H1 (cell line): ENCODE measurements at regions not wholly inside any gene's neighbourhood (a gene's known extent, or its start where the extent isn't known, plus 50 kb on each side); places are given as distances from the start of the nearest gene placed in this dataset.

Experiments used
- CTCF ChIA-PET: fragments of 300-600 bp; sonication (Branson Sonifier 250); formaldehyde crosslinking; loops from one replicate; lab custom pipeline; 2021; ENCODE audit not compliant: partially characterized antibody; lab: Charles Lee
- POLR2A ChIA-PET: fragments of 300-600 bp; sonication (Branson Sonifier 250); formaldehyde crosslinking; loops from one replicate; lab custom pipeline; 2021; ENCODE audit warnings: inconsistent platforms; ENCODE audit not compliant: partially characterized antibody; lab: Charles Lee
- DNase-seq, 2 experiments: peaks; one replicate each; pipeline versions ENCODE4 v3.0.0 to v3.0.0-alpha.2; 2010 to 2022; ENCODE audit warnings: low spot score in 2 of 2, low read depth in 1 of 2, mixed read lengths in 1 of 2
- FAIRE-seq: peaks from 2 replicates; lab custom pipeline; 2011; peaks lifted over from hg19 to GRCh38; lab: Jason Lieb, UNC
- H2AFZ ChIP-seq: 2 replicates; pipeline ENCODE4 v1.8.1; 2012; ENCODE audit warnings: low read length, inconsistent platforms
- H2AK5ac ChIP-seq: 2 replicates; pipeline ENCODE4 v1.6.1; 2013; ENCODE audit warnings: low read depth, low read length
- H2BK120ac ChIP-seq: replicated peaks from 2 replicates; pipeline ENCODE3; 2013; ENCODE audit warnings: low read depth, low read length, inconsistent platforms
- H2BK12ac ChIP-seq: 2 replicates; pipeline ENCODE4 v1.6.1; 2013; ENCODE audit warnings: low read depth, low read length
- H2BK15ac ChIP-seq: 2 replicates; pipeline ENCODE4 v1.6.1; 2013; ENCODE audit warnings: low read length
- H2BK20ac ChIP-seq: 2 replicates; pipeline ENCODE4 v1.6.1; 2013; ENCODE audit warnings: low read length
- H2BK5ac ChIP-seq: 2 replicates; pipeline ENCODE4 v1.6.1; 2013; ENCODE audit warnings: low read depth, low read length
- H3K14ac ChIP-seq: 2 replicates; pipeline ENCODE4 v1.6.1; 2013; ENCODE audit warnings: inconsistent platforms; ENCODE audit not compliant: insufficient read length
- H3K18ac ChIP-seq: 2 replicates; pipeline ENCODE4 v1.6.1; 2013; ENCODE audit warnings: low read length; ENCODE audit errors: extremely low read depth
- H3K23ac ChIP-seq: 2 replicates; pipeline ENCODE4 v1.6.1; 2013; ENCODE audit warnings: inconsistent platforms; ENCODE audit not compliant: insufficient read length
- H3K23me2 ChIP-seq: 2 replicates; pipeline ENCODE4 v1.6.1; 2013; ENCODE audit warnings: low read depth, low read length
- H3K27ac ChIP-seq: 2 replicates; pipeline ENCODE4 v1.6.1; 2011; ENCODE audit warnings: low read depth, low read length, inconsistent platforms
- H3K27me3 ChIP-seq, 4 experiments: replicated peaks in 1 of 4; 1 replicate in 1 of 4; 2 replicates in 3 of 4; pipeline versions ENCODE4 v1.6.1 to v1.8.1; 2011 to 2013; ENCODE audit warnings: low read length in 3 of 4, mild to moderate bottlenecking in 3 of 4, inconsistent platforms in 2 of 4, mixed read lengths in 2 of 4, moderate library complexity in 1 of 4; ENCODE audit not compliant: control insufficient read depth in 3 of 4, insufficient read depth in 3 of 4; ENCODE audit errors: extremely low read depth in 1 of 4
- H3K36me3 ChIP-seq, 4 experiments: 2 replicates each; pipeline versions ENCODE4 v1.6.1 to v1.8.1; 2011 to 2013; ENCODE audit warnings: mild to moderate bottlenecking in 4 of 4, low read length in 3 of 4, moderate library complexity in 2 of 4, control low read depth in 1 of 4, inconsistent platforms in 1 of 4; ENCODE audit not compliant: insufficient read depth in 4 of 4, control insufficient read depth in 2 of 4
- H3K4ac ChIP-seq: replicated peaks from 2 replicates; pipeline ENCODE3; 2013; ENCODE audit warnings: low read length, low read depth, mixed read lengths, inconsistent platforms; ENCODE audit not compliant: insufficient read length
- H3K4me1 ChIP-seq, 4 experiments: replicated peaks in 1 of 4; 1 replicate in 1 of 4; 2 replicates in 3 of 4; pipeline versions ENCODE4 v1.6.1 to v1.8.1; 2011 to 2013; ENCODE audit warnings: low read length in 3 of 4, inconsistent platforms in 2 of 4, mixed read lengths in 1 of 4; ENCODE audit not compliant: insufficient read depth in 4 of 4, control insufficient read depth in 3 of 4
- H3K4me2 ChIP-seq, 2 experiments: 2 replicates each; pipeline versions ENCODE4 v1.6.1 to v1.8.1; 2011 to 2013; ENCODE audit warnings: low read depth in 2 of 2, low read length in 2 of 2, control low read depth in 1 of 2, inconsistent platforms in 1 of 2, mild to moderate bottlenecking in 1 of 2; ENCODE audit not compliant: insufficient read depth in 1 of 2
- H3K4me3 ChIP-seq, 4 experiments: fragments of 200-600, 300-600 bp in 1 of 4; sonication (generic), shearing (Covaris generic), sonication (Bioruptor Twin) in 1 of 4; 2 replicates each; pipeline versions ENCODE4 v1.5.1 to v1.8.1; 2011 to 2016; ENCODE audit warnings: low read length in 4 of 4, low read depth in 3 of 4, control low read depth in 2 of 4, inconsistent platforms in 2 of 4, mild to moderate bottlenecking in 2 of 4, mixed read lengths in 1 of 4, moderate library complexity in 1 of 4; ENCODE audit not compliant: insufficient read depth in 2 of 4; ENCODE audit errors: extremely low read depth in 1 of 4
- H3K56ac ChIP-seq: replicated peaks from 2 replicates; pipeline ENCODE3; 2013; ENCODE audit warnings: low read depth, mild to moderate bottlenecking, mixed read lengths, low read length, inconsistent platforms; ENCODE audit not compliant: insufficient read length
- H3K79me1 ChIP-seq: 2 replicates; pipeline ENCODE4 v1.6.1; 2013; ENCODE audit warnings: low read depth, low read length, control low read depth
- H3K79me2 ChIP-seq, 2 experiments: 2 replicates each; pipeline versions ENCODE4 v1.6.1 to v1.8.1; 2012 to 2013; ENCODE audit warnings: low read length in 2 of 2, mild to moderate bottlenecking in 2 of 2, inconsistent platforms in 1 of 2; ENCODE audit not compliant: insufficient read depth in 2 of 2, control insufficient read depth in 1 of 2
- H3K9ac ChIP-seq, 4 experiments: replicated peaks in 1 of 4; 1 replicate in 1 of 4; 2 replicates in 3 of 4; pipeline versions ENCODE4 v1.6.1 to v1.8.1; 2011 to 2013; ENCODE audit warnings: low read depth in 3 of 4, low read length in 3 of 4, control low read depth in 2 of 4, mild to moderate bottlenecking in 2 of 4, moderate library complexity in 2 of 4, inconsistent platforms in 1 of 4; ENCODE audit errors: extremely low read depth in 1 of 4
- H3K9me3 ChIP-seq, 2 experiments: 2 replicates each; pipeline versions ENCODE4 v1.6.1 to v1.8.1; 2012 to 2013; ENCODE audit warnings: mild to moderate bottlenecking in 2 of 2, moderate library complexity in 2 of 2, control low read depth in 1 of 2, inconsistent platforms in 1 of 2, low read depth in 1 of 2, low read length in 1 of 2, mixed read lengths in 1 of 2; ENCODE audit not compliant: insufficient read depth in 2 of 2
- H4K20me1 ChIP-seq, 2 experiments: replicated peaks in 1 of 2; 2 replicates each; pipeline versions ENCODE3 to v1.8.1; 2011 to 2013; ENCODE audit warnings: inconsistent platforms in 2 of 2, low read length in 2 of 2, mild to moderate bottlenecking in 1 of 2; ENCODE audit not compliant: insufficient read depth in 2 of 2, control insufficient read depth in 1 of 2
- H4K5ac ChIP-seq: 2 replicates; pipeline ENCODE4 v1.6.1; 2013; ENCODE audit warnings: low read length, low read depth, mixed read lengths, inconsistent platforms; ENCODE audit not compliant: insufficient read length
- H4K8ac ChIP-seq: 2 replicates; pipeline ENCODE4 v1.8.0; 2013; ENCODE audit warnings: mild to moderate bottlenecking, moderate library complexity, low read length, inconsistent platforms; ENCODE audit not compliant: insufficient read depth; ENCODE audit errors: extremely low read depth
- H4K91ac ChIP-seq: replicated peaks from 2 replicates; pipeline ENCODE3; 2013; ENCODE audit warnings: low read length, mixed read lengths, inconsistent platforms; ENCODE audit not compliant: insufficient read length
- CBX5 ChIP-seq: fragments of 300-800, 300-1000 bp; sonication (generic); IDR thresholded peaks from 2 replicates; pipeline ENCODE4 v1.7.1; 2016; ENCODE audit warnings: antibody characterized with exemption, low read length, low read depth
- CHD1 ChIP-seq: IDR thresholded peaks from 2 replicates; pipeline ENCODE4 v1.6.1; 2012; ENCODE audit warnings: low read depth, low read length, improper control_type of control experiment
- CREB1 ChIP-seq: IDR thresholded peaks from 2 replicates; pipeline ENCODE4 v1.6.1; 2012; ENCODE audit warnings: inconsistent platforms
- GABPA ChIP-seq: IDR thresholded peaks from 2 replicates; pipeline ENCODE4 v1.6.1; 2011; ENCODE audit warnings: mild to moderate bottlenecking, low read length, moderate library complexity, borderline replicate concordance; ENCODE audit not compliant: insufficient read depth
- NRF1 ChIP-seq: IDR thresholded peaks from 2 replicates; pipeline ENCODE4 v1.6.1; 2011; ENCODE audit warnings: mild to moderate bottlenecking, low read depth, low read length, improper control_type of control experiment
- RNF2 ChIP-seq: fragments of 200-900, 300-1000 bp; sonication (generic); IDR thresholded peaks from 2 replicates; pipeline ENCODE4 v1.7.1; 2016; ENCODE audit warnings: borderline replicate concordance, low read depth, mild to moderate bottlenecking, antibody characterized with exemption, low read length; ENCODE audit not compliant: poor library complexity, severe bottlenecking; ENCODE audit errors: missing control alignments
- RXRA ChIP-seq: IDR thresholded peaks from 2 replicates; pipeline ENCODE4 v1.6.1; 2011; ENCODE audit warnings: low read depth, mild to moderate bottlenecking, low read length, moderate library complexity; ENCODE audit not compliant: insufficient read depth
- SP2 ChIP-seq: IDR thresholded peaks from 2 replicates; pipeline ENCODE4 v1.6.1; 2012; ENCODE audit warnings: mild to moderate bottlenecking, low read length, inconsistent platforms
- SRF ChIP-seq: IDR thresholded peaks from 2 replicates; pipeline ENCODE4 v1.6.1; 2011; ENCODE audit warnings: mild to moderate bottlenecking, low read depth, low read length, moderate library complexity
- TAF1 ChIP-seq: IDR thresholded peaks from 2 replicates; pipeline ENCODE4 v1.6.1; 2011; ENCODE audit warnings: mild to moderate bottlenecking, low read depth, low read length
- TAF7 ChIP-seq: optimal IDR thresholded peaks from 2 replicates; pipeline ENCODE3; 2011; ENCODE audit warnings: low read depth, mild to moderate bottlenecking, inconsistent platforms, low read length, moderate library complexity, borderline replicate concordance
- TCF12 ChIP-seq: IDR thresholded peaks from 2 replicates; pipeline ENCODE4 v1.6.1; 2011; ENCODE audit warnings: low read depth, mild to moderate bottlenecking, low read length
- WGBS, 2 experiments: shearing (Covaris generic) in 1 of 2; methylation state at CpG; one replicate each; pipeline versions ENCODE4 v1.1.6 to v1.1.7; 2013 to 2015; ENCODE audit warnings: low lambda C conversion rate in 2 of 2, mixed read lengths in 2 of 2, inconsistent platforms in 1 of 2, low coverage in 1 of 2, missing lambda C conversion rate in 1 of 2; ENCODE audit not compliant: insufficient replicate concordance in 2 of 2, insufficient coverage in 1 of 2, insufficient read length in 1 of 2; ENCODE audit errors: extremely low coverage in 1 of 2, missing lambda C conversion rate in 1 of 2; 5-methylcytosine and 5-hydroxymethylcytosine counted together
- TF ChIP-seq, protein P1 (sequence below), 3 experiments: IDR thresholded peaks; 1 replicate in 2 of 3; 2 replicates in 1 of 3; pipeline versions ENCODE4 v1.5.1 to v1.6.1; 2011; ENCODE audit warnings: low read length in 3 of 3, mild to moderate bottlenecking in 3 of 3, inconsistent platforms in 2 of 3, low read depth in 1 of 3, moderate library complexity in 1 of 3; ENCODE audit not compliant: insufficient read depth in 1 of 3; ENCODE audit errors: control extremely low read depth in 1 of 3

DNA sequence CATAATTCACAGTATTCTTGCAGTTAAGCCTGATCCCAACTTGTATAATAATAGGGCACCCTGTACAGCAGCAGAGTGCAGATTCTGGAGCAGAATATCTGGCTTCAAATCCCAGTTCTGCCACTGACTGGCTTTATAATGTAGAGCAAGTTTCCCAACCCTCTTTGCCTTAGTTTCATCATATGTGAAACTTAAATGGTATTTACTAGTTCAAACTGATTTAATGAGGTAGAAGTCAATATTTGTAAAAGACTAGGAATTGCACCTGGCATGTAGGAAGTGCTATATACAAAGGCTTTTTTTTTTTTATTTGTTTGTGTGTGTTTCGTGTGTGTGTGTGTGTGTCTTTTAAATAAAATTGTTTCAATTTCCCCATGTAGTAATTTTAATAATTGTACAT lies 125.9 kb downstream of the CCER1 start:
- H3K14ac ChIP-seq = no peak overlapping the region
- no peak overlapping the region for H4K8ac ChIP-seq
- H3K9ac ChIP-seq = no peak overlapping the region
- WGBS, 2 experiments = 13% methylated on average over 1 of the region's 1 CpG; no CpG with 5 or more reads in 1 of the 2 experiments
- no peak overlapping the region for H3K23ac ChIP-seq
- no peaks in the 10 kb centered on the region for H3K79me2 ChIP-seq
- no peak overlapping the region for H2AK5ac ChIP-seq
- CTCF ChIA-PET = interaction anchor here (0.9 kb wide), 1 partner anchor 25 kb away, joined by 3 read pairs; no protein-coding TSS in a partner anchor
- H3K4me3 ChIP-seq = no peak overlapping the region
- no peak overlapping the region for H3K4me2 ChIP-seq
- H2AFZ ChIP-seq = no peak overlapping the region
- H2BK20ac ChIP-seq = no peak overlapping the region
- no peak overlapping the region for H2BK15ac ChIP-seq
- peaks cover 0 to under 1% of the 10 kb centered on the region in 2 experiments; a peak in 1 of 4 replicates for H3K9me3 ChIP-seq
- no peak overlapping the region for H3K56ac ChIP-seq
- H2BK120ac ChIP-seq = no peak overlapping the region
- no peaks in the 10 kb centered on the region; the same call in 1 of the 2 replicates for H3K23me2 ChIP-seq
- DNase-seq (no peak), FAIRE-seq (no peak)
- no peak overlapping the region for H4K91ac ChIP-seq
- H3K27ac ChIP-seq = no peak overlapping the region
- H3K18ac ChIP-seq = no peak overlapping the region
- H2BK5ac ChIP-seq = no peak overlapping the region
- H2BK12ac ChIP-seq = no peak overlapping the region
- no peaks in the 10 kb centered on the region for H4K20me1 ChIP-seq
- H3K79me1 ChIP-seq = no peaks in the 10 kb centered on the region
- no peak overlapping the region for H4K5ac ChIP-seq
- no peaks in the 10 kb centered on the region for H3K4me1 ChIP-seq
- no peaks in the 10 kb centered on the region for H3K27me3 ChIP-seq
- no peaks in the 10 kb centered on the region for H3K36me3 ChIP-seq
- H3K4ac ChIP-seq = no peak overlapping the region
- POLR2A ChIA-PET = no interaction called here
- TF ChIP-seq RXRA = no peak
- TF ChIP-seq, protein P1, sequence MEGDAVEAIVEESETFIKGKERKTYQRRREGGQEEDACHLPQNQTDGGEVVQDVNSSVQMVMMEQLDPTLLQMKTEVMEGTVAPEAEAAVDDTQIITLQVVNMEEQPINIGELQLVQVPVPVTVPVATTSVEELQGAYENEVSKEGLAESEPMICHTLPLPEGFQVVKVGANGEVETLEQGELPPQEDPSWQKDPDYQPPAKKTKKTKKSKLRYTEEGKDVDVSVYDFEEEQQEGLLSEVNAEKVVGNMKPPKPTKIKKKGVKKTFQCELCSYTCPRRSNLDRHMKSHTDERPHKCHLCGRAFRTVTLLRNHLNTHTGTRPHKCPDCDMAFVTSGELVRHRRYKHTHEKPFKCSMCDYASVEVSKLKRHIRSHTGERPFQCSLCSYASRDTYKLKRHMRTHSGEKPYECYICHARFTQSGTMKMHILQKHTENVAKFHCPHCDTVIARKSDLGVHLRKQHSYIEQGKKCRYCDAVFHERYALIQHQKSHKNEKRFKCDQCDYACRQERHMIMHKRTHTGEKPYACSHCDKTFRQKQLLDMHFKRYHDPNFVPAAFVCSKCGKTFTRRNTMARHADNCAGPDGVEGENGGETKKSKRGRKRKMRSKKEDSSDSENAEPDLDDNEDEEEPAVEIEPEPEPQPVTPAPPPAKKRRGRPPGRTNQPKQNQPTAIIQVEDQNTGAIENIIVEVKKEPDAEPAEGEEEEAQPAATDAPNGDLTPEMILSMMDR (IDR thresholded peaks at IDR 0.05; ENCODE audit: control extremely low read depth in 1 of 3, insufficient read depth in 1 of 3, low read depth in 1 of 3, low read length in 3 of 3) = no peak
- no peak for TF ChIP-seq CBX5
- no peak for TF ChIP-seq SP2
- no peak for TF ChIP-seq GABPA
- TF ChIP-seq NRF1 = no peak
- TF ChIP-seq TCF12 = no peak
- TF ChIP-seq RNF2 = no peak
- TF ChIP-seq CREB1 = no peak
- no peak for TF ChIP-seq TAF7
- TF ChIP-seq TAF1 = no peak
- no peak for TF ChIP-seq SRF
- no peak for TF ChIP-seq CHD1
